ENCODE measurements at regions not wholly inside any gene's neighbourhood (a gene's known extent, or its start where the extent isn't known, plus 50 kb on each side); places are given as distances from the start of the nearest gene placed in this dataset.
A peak's percentile ranks its signal among the peaks of the same experiment; 100 is the strongest.

GRCh38 chr3:126261037-126261436, 80.7 kb upstream of the ALDH1L1 start:
- TF ChIP-seq CTCF (IDR thresholded peaks at IDR 0.05), result no peak
- no peaks in the 10 kb centered on the region for H3K36me3 ChIP-seq (ENCODE audit: low read depth)

GRCh38 chr3:126259411-126260391, 79.3 kb upstream of the ALDH1L1 start:
- intact Hi-C loops (cut with DNase I, micrococcal nuclease), result loop anchor here (5.0 to 10.0 kb wide), 2 partner anchors 133 to 135 kb away; partner anchors contain the start of gene CFAP100 (in 2 of the 2)
- Histone ChIP-seq H3K4me3 (no peak overlapping the region), H3K4me1 (ENCODE audit: low read depth) (no peaks in the 10 kb centered on the region), H3K9me3 (no peaks in the 10 kb centered on the region), H3K36me3 (ENCODE audit: low read depth) (no peaks in the 10 kb centered on the region)
- TF ChIP-seq CTCF (IDR thresholded peaks at IDR 0.05), result no peak
- no peak for ATAC-seq
- DNase-seq, result peak in 2 of 3 donors; percentile 48 to 60

More at GRCh38 chr3:126261037-126261436, 80.7 kb upstream of the ALDH1L1 start:
- H3K4me3 ChIP-seq, result no peak overlapping the region
- H3K9me3 ChIP-seq, result no peaks in the 10 kb centered on the region
- intact Hi-C loops (cut with DNase I, micrococcal nuclease), result no loop called here
- no peaks in the 10 kb centered on the region for H3K4me1 ChIP-seq (ENCODE audit: low read depth)
- peak in 2 of 3 donors; percentile 23 to 37 for DNase-seq
- ATAC-seq, result peak; percentile 23

- intact Hi-C loops (cut with DNase I, micrococcal nuclease), result loop anchor here (5.0 to 10.0 kb wide), 2 partner anchors 134 to 136 kb away; partner anchors contain the start of gene CFAP100 (in 2 of the 2)
- H3K36me3 ChIP-seq (ENCODE audit: low read depth), result no peaks in the 10 kb centered on the region
- no peak for TF ChIP-seq CTCF (IDR thresholded peaks at IDR 0.05)
- DNase-seq, result no peak
- no peak overlapping the region for H3K4me3 ChIP-seq
- H3K4me1 ChIP-seq (ENCODE audit: low read depth), result no peaks in the 10 kb centered on the region
- no peak for ATAC-seq
- H3K9me3 ChIP-seq, result no peaks in the 10 kb centered on the region
Observed at GRCh38 chr3:126258670-126259069, 78.3 kb upstream of the ALDH1L1 start.

- H3K36me3 ChIP-seq (ENCODE audit: low read depth), result no peaks in the 10 kb centered on the region
- no peaks in the 10 kb centered on the region for H3K9me3 ChIP-seq
Observed at GRCh38 chr3:126257984-126258383, 77.6 kb upstream of the ALDH1L1 start.

GRCh38 chr3:126257174-126257573, 76.8 kb upstream of the ALDH1L1 start:
- no peaks in the 10 kb centered on the region for H3K4me1 ChIP-seq (ENCODE audit: low read depth)
- ATAC-seq (no peak), DNase-seq (no peak)
- H3K36me3 ChIP-seq (ENCODE audit: low read depth), result no peaks in the 10 kb centered on the region
- intact Hi-C loops (cut with DNase I, micrococcal nuclease), result loop anchor here (5.0 to 10.0 kb wide), 2 partner anchors 135 to 138 kb away; partner anchors contain the start of gene CFAP100 (in 2 of the 2)
- no peaks in the 10 kb centered on the region for H3K9me3 ChIP-seq
- no peak for TF ChIP-seq CTCF (IDR thresholded peaks at IDR 0.05)
- H3K4me3 ChIP-seq, result no peak overlapping the region

More at GRCh38 chr3:126257984-126258383, 77.6 kb upstream of the ALDH1L1 start:
- no peak for TF ChIP-seq CTCF (IDR thresholded peaks at IDR 0.05)
- ATAC-seq (no peak), DNase-seq (no peak)
- intact Hi-C loops (cut with DNase I, micrococcal nuclease), result loop anchor here (5.0 to 10.0 kb wide), 2 partner anchors 134 to 137 kb away; partner anchors contain the start of gene CFAP100 (in 2 of the 2)
- Histone ChIP-seq H3K4me3 (no peak overlapping the region), H3K4me1 (ENCODE audit: low read depth) (no peaks in the 10 kb centered on the region)

Measured in mucosa of descending colon (tissue), 3 donors.